KMS-11 (cell line): ENCODE measurements at regions not wholly inside any gene's neighbourhood (a gene's known extent, or its start where the extent isn't known, plus 50 kb on each side); places are given as distances from the start of the nearest gene placed in this dataset.

Experiments
- H2AFZ ChIP-seq: fragments of 200-600 bp; sonication (generic); 2 replicates; pipeline ENCODE4 v1.6.1; 2016; ENCODE audit warnings: antibody characterized with exemption, mixed run types, low read depth
- H3K27ac ChIP-seq: fragments of 200-600 bp; sonication (generic); 2 replicates; pipeline ENCODE4 v1.6.1; 2016; ENCODE audit warnings: mild to moderate bottlenecking, mixed run types
- H3K27me3 ChIP-seq: fragments of 200-600 bp; sonication (generic); 2 replicates; pipeline ENCODE4 v1.6.1; 2017; ENCODE audit warnings: mild to moderate bottlenecking, low read depth, mixed run types, moderate library complexity; ENCODE audit not compliant: insufficient read depth
- H3K36me3 ChIP-seq: fragments of 200-600 bp; sonication (generic); 2 replicates; pipeline ENCODE4 v1.6.1; 2017; ENCODE audit warnings: mild to moderate bottlenecking, mixed run types; ENCODE audit not compliant: insufficient read depth
- H3K4me1 ChIP-seq: fragments of 200-600 bp; sonication (generic); 2 replicates; pipeline ENCODE4 v1.6.1; 2016; ENCODE audit warnings: mild to moderate bottlenecking, low read depth, mixed run types; ENCODE audit not compliant: poor library complexity, severe bottlenecking
- H3K4me2 ChIP-seq: fragments of 200-600 bp; sonication (generic); 2 replicates; pipeline ENCODE4 v1.7.0; 2016; ENCODE audit warnings: mild to moderate bottlenecking, mixed run types
- H3K4me3 ChIP-seq: fragments of 200-600 bp; sonication (generic); IDR thresholded peaks from 2 replicates; pipeline ENCODE4 v1.6.1; 2017; ENCODE audit warnings: low read depth, low read length, mixed read lengths; ENCODE audit not compliant: insufficient read depth
- H3K79me2 ChIP-seq: fragments of 200-600 bp; sonication (generic); 2 replicates; pipeline ENCODE4 v1.6.1; 2016; ENCODE audit warnings: low read depth, mixed run types; ENCODE audit not compliant: insufficient read depth
- H3K9ac ChIP-seq: fragments of 200-600 bp; sonication (generic); 2 replicates; pipeline ENCODE4 v1.6.1; 2016; ENCODE audit warnings: mild to moderate bottlenecking, mixed run types
- H4K20me1 ChIP-seq: fragments of 200-600 bp; sonication (generic); 2 replicates; pipeline ENCODE4 v1.6.1; 2016; ENCODE audit warnings: mild to moderate bottlenecking, mixed run types; ENCODE audit not compliant: insufficient read depth
- TF ChIP-seq, protein P1 (sequence below): fragments of 200-600 bp; sonication (generic); conservative IDR thresholded peaks from 2 replicates; pipeline ENCODE4 v1.6.1; 2017; ENCODE audit warnings: low read depth, mild to moderate bottlenecking, antibody characterized with exemption, low read length, moderate library complexity, mixed read lengths

DNA sequence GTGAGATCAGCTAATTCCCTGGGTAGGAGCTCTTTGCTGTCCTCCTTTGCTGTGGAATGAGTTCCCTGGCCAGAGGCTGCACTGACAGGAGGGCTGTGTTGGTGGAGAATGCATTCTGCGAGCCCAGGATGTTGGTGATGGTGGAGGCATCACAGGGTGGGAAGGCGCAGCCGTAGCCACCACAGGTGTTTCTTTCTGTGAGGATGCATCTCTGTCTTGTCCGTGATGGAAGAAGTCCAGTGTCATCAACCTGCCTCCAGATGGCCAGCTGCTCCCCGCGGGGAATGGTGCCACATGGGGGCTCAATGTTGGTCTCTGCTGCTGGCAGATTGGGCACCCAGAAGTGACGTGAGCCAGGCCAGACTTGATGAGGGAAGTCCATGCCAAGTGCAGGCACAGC lies 972.1 kb downstream of the TBC1D22A start:
- no peaks in the 10 kb centered on the region for H3K4me1 ChIP-seq
- no peak overlapping the region for H2AFZ ChIP-seq
- H3K27ac ChIP-seq = no peak overlapping the region
- no peak overlapping the region for H3K4me3 ChIP-seq
- TF ChIP-seq, protein P1, sequence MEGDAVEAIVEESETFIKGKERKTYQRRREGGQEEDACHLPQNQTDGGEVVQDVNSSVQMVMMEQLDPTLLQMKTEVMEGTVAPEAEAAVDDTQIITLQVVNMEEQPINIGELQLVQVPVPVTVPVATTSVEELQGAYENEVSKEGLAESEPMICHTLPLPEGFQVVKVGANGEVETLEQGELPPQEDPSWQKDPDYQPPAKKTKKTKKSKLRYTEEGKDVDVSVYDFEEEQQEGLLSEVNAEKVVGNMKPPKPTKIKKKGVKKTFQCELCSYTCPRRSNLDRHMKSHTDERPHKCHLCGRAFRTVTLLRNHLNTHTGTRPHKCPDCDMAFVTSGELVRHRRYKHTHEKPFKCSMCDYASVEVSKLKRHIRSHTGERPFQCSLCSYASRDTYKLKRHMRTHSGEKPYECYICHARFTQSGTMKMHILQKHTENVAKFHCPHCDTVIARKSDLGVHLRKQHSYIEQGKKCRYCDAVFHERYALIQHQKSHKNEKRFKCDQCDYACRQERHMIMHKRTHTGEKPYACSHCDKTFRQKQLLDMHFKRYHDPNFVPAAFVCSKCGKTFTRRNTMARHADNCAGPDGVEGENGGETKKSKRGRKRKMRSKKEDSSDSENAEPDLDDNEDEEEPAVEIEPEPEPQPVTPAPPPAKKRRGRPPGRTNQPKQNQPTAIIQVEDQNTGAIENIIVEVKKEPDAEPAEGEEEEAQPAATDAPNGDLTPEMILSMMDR = no peak
- H3K36me3 ChIP-seq = no peaks in the 10 kb centered on the region
- H3K27me3 ChIP-seq = no peaks in the 10 kb centered on the region
- no peak overlapping the region for H3K9ac ChIP-seq
- H3K4me2 ChIP-seq = no peak overlapping the region
- no peaks in the 10 kb centered on the region for H3K79me2 ChIP-seq
- no peaks in the 10 kb centered on the region for H4K20me1 ChIP-seq

DNA sequence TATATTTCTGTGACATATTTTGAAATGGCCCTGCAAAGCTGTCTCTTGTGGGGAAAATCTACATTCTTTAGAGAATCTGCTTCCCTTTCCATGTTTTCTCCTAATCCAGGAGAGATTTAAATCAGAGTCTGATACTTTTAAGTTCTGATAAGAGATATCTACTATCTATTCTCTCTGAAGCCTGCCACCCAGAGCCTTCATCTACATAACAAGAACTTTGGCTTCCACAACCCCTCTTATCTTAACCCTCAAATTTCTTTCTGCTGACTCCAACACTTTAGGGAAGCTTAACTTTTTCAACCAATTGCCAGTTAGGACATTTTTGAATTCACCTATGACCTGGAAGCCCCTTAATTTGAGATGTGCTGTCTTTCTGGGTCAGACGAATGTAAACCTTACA lies 965.2 kb downstream of the TBC1D22A start:
- H3K36me3 ChIP-seq = no peaks in the 10 kb centered on the region
- H3K4me1 ChIP-seq = no peaks in the 10 kb centered on the region
- H3K4me2 ChIP-seq = no peak overlapping the region
- no peaks in the 10 kb centered on the region for H3K79me2 ChIP-seq
- TF ChIP-seq, protein P1 = no peak
- no peak overlapping the region for H3K9ac ChIP-seq
- H3K27ac ChIP-seq = no peak overlapping the region
- no peak overlapping the region for H2AFZ ChIP-seq
- no peaks in the 10 kb centered on the region for H3K27me3 ChIP-seq
- no peak overlapping the region for H3K4me3 ChIP-seq
- no peaks in the 10 kb centered on the region for H4K20me1 ChIP-seq

DNA sequence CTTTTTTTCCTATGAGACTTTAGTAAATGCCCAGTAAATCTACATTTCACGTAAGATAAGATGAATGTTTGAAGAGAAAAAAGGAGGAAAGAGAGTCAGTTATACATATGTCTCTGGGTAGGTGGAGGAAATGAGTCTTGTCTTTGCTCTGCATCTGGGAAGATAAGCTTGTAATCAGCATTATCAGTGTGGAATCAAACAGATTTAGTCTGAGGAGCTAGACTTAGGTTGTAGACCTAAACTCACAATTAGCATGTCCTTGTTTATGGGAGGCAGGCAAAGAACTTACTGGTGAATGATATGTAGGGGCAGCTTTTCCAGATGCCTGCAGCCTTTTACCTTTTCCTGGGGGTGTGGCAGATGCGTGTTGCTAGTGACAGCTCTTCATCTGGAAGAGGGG lies 962.3 kb downstream of the TBC1D22A start:
- TF ChIP-seq, protein P1 = no peak
- H3K79me2 ChIP-seq = no peaks in the 10 kb centered on the region
- no peaks in the 10 kb centered on the region for H3K4me1 ChIP-seq
- no peak overlapping the region for H2AFZ ChIP-seq
- H4K20me1 ChIP-seq = no peaks in the 10 kb centered on the region
- H3K9ac ChIP-seq = no peak overlapping the region
- H3K27me3 ChIP-seq = no peaks in the 10 kb centered on the region
- no peak overlapping the region for H3K4me3 ChIP-seq
- H3K36me3 ChIP-seq = no peaks in the 10 kb centered on the region
- no peak overlapping the region for H3K27ac ChIP-seq
- H3K4me2 ChIP-seq = no peak overlapping the region

DNA sequence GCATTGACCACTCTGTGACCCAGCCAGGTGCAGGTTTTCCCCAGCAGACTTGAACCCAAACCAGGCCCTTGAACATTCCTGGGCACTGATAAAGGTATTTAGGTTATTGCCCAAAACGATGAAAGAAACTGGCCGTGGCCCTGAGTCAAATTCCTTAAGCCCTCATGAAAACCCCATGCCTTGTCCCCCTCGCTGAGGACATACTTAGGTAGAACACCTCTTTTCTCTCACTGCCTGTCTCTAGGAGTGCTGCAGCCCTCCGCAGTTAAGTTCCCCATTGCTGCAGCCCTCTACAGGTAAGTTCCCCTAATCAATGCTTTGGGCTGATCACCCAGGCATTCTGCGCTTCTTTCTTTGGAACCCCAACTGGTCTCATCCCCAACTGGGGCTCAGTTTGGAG lies 961.6 kb downstream of the TBC1D22A start:
- Histone ChIP-seq H3K4me1 (no peaks in the 10 kb centered on the region), H3K27ac (no peak overlapping the region), H2AFZ (no peak overlapping the region), H3K27me3 (no peaks in the 10 kb centered on the region), H3K79me2 (no peaks in the 10 kb centered on the region), H4K20me1 (no peaks in the 10 kb centered on the region), H3K9ac (no peak overlapping the region), H3K4me3 (no peak overlapping the region), H3K4me2 (no peak overlapping the region), H3K36me3 (no peaks in the 10 kb centered on the region)
- TF ChIP-seq, protein P1 = no peak

DNA sequence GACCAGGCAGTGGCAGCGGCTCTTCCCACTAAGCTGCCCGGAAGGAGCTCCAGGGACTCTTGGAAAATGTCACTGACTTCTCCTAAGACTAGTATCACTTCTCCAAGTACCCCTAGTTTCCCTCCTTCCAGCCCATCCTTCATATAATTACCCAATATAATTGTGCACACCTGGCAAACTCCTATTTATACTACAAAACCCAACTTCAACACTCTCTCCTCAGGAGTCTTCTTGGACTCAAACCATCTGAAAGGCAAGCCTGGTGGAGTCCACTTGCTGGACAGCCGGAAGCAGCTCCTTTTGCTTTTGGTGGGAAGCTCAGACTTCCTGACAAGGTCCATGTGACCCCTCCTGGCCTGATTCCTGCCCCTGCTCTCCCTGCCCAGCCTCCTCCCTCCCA lies 955.9 kb downstream of the TBC1D22A start:
- no peaks in the 10 kb centered on the region for H3K4me1 ChIP-seq
- H3K9ac ChIP-seq = no peak overlapping the region
- H3K27me3 ChIP-seq = no peaks in the 10 kb centered on the region
- no peak overlapping the region for H3K4me3 ChIP-seq
- H3K36me3 ChIP-seq = no peaks in the 10 kb centered on the region
- no peaks in the 10 kb centered on the region for H4K20me1 ChIP-seq
- no peak overlapping the region for H3K4me2 ChIP-seq
- H3K27ac ChIP-seq = no peak overlapping the region
- TF ChIP-seq, protein P1 = no peak
- H2AFZ ChIP-seq = no peak overlapping the region
- H3K79me2 ChIP-seq = no peaks in the 10 kb centered on the region
